Type B pancreatic cell (in vitro differentiated cells): ENCODE measurements at regions not wholly inside any gene's neighbourhood (a gene's known extent, or its start where the extent isn't known, plus 50 kb on each side); places are given as distances from the start of the nearest gene placed in this dataset.

Experiments
- DNase-seq: peaks from one replicate; pipeline ENCODE4 v3.0.0; 2021; ENCODE audit warnings: mixed read lengths; ENCODE audit not compliant: unreplicated experiment; ENCODE audit errors: extremely low spot score
- H3K27ac Mint-ChIP-seq: 2 replicates; pipeline ENCODE4 v1.8.0; 2021; ENCODE audit warnings: mild to moderate bottlenecking, mixed read lengths
- H3K27me3 Mint-ChIP-seq: 2 replicates; pipeline ENCODE4 v1.8.0; 2021; ENCODE audit warnings: mixed read lengths
- H3K36me3 Mint-ChIP-seq: 2 replicates; pipeline ENCODE4 v1.8.0; 2021; ENCODE audit warnings: mixed read lengths
- H3K4me1 Mint-ChIP-seq: one replicate; pipeline ENCODE4 v1.8.0; 2021; ENCODE audit warnings: mixed read lengths; ENCODE audit not compliant: unreplicated experiment
- H3K4me3 Mint-ChIP-seq: 2 replicates; pipeline ENCODE4 v1.8.0; 2021; ENCODE audit warnings: mild to moderate bottlenecking, mixed read lengths
- H3K9me3 Mint-ChIP-seq: 2 replicates; pipeline ENCODE4 v1.8.0; 2021; ENCODE audit warnings: mixed read lengths
- TF ChIP-seq, protein P1 (sequence below): fragments of 200-600 bp; sonication (generic); conservative IDR thresholded peaks from 2 replicates; pipeline ENCODE4 v1.5.0; 2021; ENCODE audit warnings: antibody characterized with exemption, mild to moderate bottlenecking

DNA sequence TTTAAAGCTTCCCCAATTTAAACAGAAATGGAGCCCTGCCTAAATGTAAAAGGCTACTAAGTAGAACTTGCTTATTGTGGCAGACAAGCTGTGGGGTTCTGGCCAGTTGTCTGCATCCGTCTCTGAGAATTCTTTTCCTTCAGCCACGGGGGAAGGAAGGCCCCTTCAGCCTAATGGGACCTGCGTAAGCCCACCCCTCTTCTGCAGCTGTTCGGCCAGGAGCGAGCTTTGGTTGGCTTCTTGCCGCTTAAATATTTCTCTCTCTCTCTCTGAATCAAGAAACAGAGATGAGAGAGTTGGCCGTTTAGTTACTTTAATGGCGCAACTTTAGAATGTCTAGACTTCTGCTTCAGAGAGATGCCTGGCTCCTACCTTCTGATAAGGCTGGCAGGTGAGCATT lies 151.7 kb upstream of the PROK2 start:
- peaks cover 34% of the 10 kb centered on the region for H3K27me3 Mint-ChIP-seq
- H3K4me1 Mint-ChIP-seq = no peaks in the 10 kb centered on the region
- H3K36me3 Mint-ChIP-seq = no peaks in the 10 kb centered on the region
- no peak overlapping the region for H3K4me3 Mint-ChIP-seq
- TF ChIP-seq, protein P1, sequence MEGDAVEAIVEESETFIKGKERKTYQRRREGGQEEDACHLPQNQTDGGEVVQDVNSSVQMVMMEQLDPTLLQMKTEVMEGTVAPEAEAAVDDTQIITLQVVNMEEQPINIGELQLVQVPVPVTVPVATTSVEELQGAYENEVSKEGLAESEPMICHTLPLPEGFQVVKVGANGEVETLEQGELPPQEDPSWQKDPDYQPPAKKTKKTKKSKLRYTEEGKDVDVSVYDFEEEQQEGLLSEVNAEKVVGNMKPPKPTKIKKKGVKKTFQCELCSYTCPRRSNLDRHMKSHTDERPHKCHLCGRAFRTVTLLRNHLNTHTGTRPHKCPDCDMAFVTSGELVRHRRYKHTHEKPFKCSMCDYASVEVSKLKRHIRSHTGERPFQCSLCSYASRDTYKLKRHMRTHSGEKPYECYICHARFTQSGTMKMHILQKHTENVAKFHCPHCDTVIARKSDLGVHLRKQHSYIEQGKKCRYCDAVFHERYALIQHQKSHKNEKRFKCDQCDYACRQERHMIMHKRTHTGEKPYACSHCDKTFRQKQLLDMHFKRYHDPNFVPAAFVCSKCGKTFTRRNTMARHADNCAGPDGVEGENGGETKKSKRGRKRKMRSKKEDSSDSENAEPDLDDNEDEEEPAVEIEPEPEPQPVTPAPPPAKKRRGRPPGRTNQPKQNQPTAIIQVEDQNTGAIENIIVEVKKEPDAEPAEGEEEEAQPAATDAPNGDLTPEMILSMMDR = no peak
- no peak overlapping the region for H3K27ac Mint-ChIP-seq
- DNase-seq = no peak
- no peaks in the 10 kb centered on the region for H3K9me3 Mint-ChIP-seq

DNA sequence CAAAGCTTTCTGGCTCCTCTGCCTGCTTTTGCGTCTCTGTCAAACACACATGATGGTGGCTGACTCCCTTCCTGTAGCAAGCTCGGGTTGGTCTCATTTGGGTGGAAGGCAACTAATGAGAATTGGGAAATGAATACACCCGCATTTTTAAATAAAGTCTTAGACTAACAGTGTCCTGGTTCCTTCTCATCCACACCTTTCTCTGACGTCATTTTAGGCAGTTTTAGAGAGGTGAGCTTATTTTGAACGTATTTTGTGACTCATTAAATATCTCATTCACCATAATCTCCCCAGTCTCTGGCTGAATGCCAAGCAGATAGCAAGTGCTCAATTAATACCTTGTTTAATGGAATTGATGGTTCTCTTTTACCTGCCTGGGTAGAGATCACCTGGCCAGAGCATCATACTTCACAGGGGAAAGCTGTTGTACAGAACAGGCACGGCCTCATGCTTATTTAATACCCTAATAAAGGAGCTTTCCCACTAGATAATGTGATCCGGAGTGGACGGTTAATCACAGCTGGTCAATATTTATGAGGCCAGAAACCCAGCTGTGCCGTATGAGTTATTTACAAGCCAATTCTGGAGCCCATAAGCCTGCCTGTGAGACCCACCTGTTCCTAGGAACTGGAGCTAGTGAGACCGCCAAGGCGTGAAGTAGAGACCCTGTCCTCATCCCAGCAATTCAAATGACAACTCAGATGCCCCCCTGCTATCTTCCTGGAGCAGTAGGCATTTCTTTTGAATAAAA lies 149.7 kb upstream of the PROK2 start:
- Mint-ChIP-seq H3K27me3 (peaks cover 21% of the 10 kb centered on the region), H3K9me3 (no peaks in the 10 kb centered on the region), H3K4me3 (no peak overlapping the region), H3K4me1 (peaks cover 5% of the 10 kb centered on the region), H3K36me3 (no peaks in the 10 kb centered on the region), H3K27ac (no peak overlapping the region)
- TF ChIP-seq, protein P1 = no peak
- DNase-seq = no peak

DNA sequence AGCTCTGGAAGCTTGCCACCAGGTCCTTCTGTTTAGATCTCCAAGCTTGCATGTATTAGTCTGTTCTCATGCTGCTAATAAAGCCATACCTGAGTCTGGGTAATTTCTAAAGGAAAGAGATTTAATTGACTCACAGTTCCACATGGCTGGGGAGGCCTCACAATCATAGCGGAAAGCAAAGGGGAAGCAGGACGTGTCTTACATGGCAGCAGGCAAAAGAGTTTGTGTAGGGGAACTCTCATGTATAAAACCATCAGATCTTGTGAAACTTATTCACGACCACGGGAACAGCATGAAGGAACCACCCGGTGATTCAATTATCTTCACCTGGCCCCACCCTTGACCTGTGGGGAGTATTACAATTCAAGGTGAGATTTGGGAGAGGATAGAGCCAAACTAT lies 147.0 kb upstream of the PROK2 start:
- no peak overlapping the region for H3K27ac Mint-ChIP-seq

DNA sequence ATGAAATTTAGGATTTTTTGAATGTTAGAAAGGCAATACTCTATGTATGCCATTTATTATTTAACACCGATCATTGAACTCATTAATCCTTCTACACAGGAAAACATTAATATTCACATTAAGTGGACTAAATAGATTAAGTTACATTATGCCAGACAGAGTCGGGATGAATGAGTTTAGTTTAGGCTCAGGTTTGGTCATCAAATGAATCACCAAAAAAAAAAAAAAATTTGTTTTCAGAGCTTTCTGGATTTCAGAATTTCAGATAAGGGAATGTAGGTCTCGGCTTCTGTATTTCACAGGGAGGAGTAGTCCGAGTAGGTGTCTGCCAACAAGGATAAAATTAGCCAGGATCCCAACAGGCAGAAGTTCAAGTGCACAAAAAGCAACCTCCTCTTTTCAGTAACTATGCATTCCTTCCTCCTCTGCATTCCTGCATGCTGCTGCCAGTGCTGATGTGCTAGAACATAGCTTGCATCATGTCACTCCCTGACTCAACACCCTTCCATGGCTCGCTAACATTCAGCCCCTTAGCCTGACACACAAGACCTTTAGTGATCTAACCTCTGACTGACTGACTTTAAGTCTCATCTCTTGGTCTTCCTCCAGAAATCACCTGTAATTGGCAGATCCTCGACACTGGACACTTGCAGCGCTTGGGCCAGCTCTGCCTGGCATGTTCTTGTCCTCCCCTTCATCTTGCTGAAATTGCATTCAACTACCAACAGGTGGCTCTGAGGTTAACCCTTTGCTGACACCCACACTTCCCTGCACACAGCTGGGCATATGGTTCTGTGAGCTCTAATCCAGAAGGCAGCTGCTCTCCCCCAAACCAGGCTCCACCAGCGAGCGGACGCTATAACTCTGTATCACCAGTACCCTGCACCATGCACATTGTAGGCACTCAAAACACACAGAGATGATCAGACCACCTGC lies 145.4 kb upstream of the PROK2 start:
- Mint-ChIP-seq H3K27ac (no peak overlapping the region), H3K4me1 (peaks cover 13% of the 10 kb centered on the region)

More for the DNA sequence above, 147.0 kb upstream of the PROK2 start:
- Mint-ChIP-seq H3K4me3 (no peak overlapping the region), H3K9me3 (no peaks in the 10 kb centered on the region), H3K36me3 (no peaks in the 10 kb centered on the region), H3K27me3 (peaks cover 15% of the 10 kb centered on the region), H3K4me1 (peaks cover 5% of the 10 kb centered on the region)
- TF ChIP-seq, protein P1 = no peak
- DNase-seq = no peak

DNA sequence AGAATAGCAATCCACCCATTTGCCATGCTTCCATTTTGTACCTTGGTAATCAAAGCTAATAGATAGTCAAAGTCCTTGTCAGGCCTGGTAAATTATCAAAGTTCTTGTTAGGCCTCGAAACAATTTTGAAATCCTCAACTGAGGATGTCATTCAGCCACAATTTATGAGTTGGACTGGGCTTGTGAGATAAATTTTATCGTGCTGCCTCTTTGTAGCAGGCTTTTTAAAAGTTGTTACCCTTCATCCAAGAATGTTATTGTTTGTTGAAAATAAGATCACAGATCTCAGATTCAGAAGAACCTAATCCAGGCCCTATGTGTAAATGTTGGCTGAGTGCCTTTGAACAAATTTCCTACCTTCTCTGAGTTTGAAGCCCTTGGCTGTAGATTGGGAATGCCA lies 143.3 kb upstream of the PROK2 start:
- TF ChIP-seq, protein P1 = no peak

More for the DNA sequence above, 145.4 kb upstream of the PROK2 start:
- no peak for DNase-seq
- TF ChIP-seq, protein P1 = peak; percentile 65
- H3K36me3 Mint-ChIP-seq = no peaks in the 10 kb centered on the region
- H3K9me3 Mint-ChIP-seq = no peaks in the 10 kb centered on the region
- peaks cover 16% of the 10 kb centered on the region for H3K27me3 Mint-ChIP-seq
- no peak overlapping the region for H3K4me3 Mint-ChIP-seq

More for the DNA sequence above, 143.3 kb upstream of the PROK2 start:
- Mint-ChIP-seq H3K4me1 (peaks cover 23% of the 10 kb centered on the region), H3K9me3 (no peaks in the 10 kb centered on the region), H3K36me3 (no peaks in the 10 kb centered on the region), H3K27me3 (peaks cover 16% of the 10 kb centered on the region), H3K27ac (no peak overlapping the region), H3K4me3 (no peak overlapping the region)
- no peak for DNase-seq
